H1 (cell line): ENCODE measurements at regions not wholly inside any gene's neighbourhood (a gene's known extent, or its start where the extent isn't known, plus 50 kb on each side); places are given as distances from the start of the nearest gene placed in this dataset.

Source experiments
- CHD7 ChIP-seq: fragments of 300-600 bp; sonication (generic); IDR thresholded peaks from 2 replicates; pipeline ENCODE4 v1.7.1; 2012; ENCODE audit warnings: low read length, moderate library complexity, mild to moderate bottlenecking, inconsistent platforms; ENCODE audit not compliant: insufficient replicate concordance
- E2F6 ChIP-seq: IDR thresholded peaks from 2 replicates; pipeline ENCODE4 v1.6.1; 2012; ENCODE audit warnings: inconsistent platforms
- EZH2 ChIP-seq: fragments of 200-600 bp; sonication (generic); IDR thresholded peaks from 2 replicates; pipeline ENCODE4 v1.7.1; 2012; ENCODE audit warnings: low read depth, mild to moderate bottlenecking, moderate library complexity, low read length, inconsistent platforms; ENCODE audit not compliant: severe bottlenecking
- RAD21 ChIP-seq, 2 experiments: IDR thresholded peaks in 1 of 2; conservative IDR thresholded peaks in 1 of 2; 2 replicates each; pipeline ENCODE4 v1.6.1; 2011; ENCODE audit warnings: low read depth in 2 of 2, low read length in 2 of 2, improper control_type of control experiment in 1 of 2, inconsistent platforms in 1 of 2, mild to moderate bottlenecking in 1 of 2, moderate library complexity in 1 of 2
- RBBP5 ChIP-seq: IDR thresholded peaks from 2 replicates; pipeline ENCODE4 v1.7.1; 2012; ENCODE audit warnings: low read depth, mild to moderate bottlenecking, inconsistent platforms, low read length, moderate library complexity, borderline replicate concordance
- RXRA ChIP-seq: IDR thresholded peaks from 2 replicates; pipeline ENCODE4 v1.6.1; 2011; ENCODE audit warnings: low read depth, mild to moderate bottlenecking, low read length, moderate library complexity; ENCODE audit not compliant: insufficient read depth
- SP1 ChIP-seq: IDR thresholded peaks from 2 replicates; pipeline ENCODE4 v1.6.1; 2011; ENCODE audit warnings: low read depth, low read length
- ZNF274 ChIP-seq: IDR thresholded peaks from 2 replicates; pipeline ENCODE4 v1.7.0; 2012; ENCODE audit warnings: low read length, borderline replicate concordance; ENCODE audit errors: extremely low read depth

- TF ChIP-seq CHD7 (no peak), E2F6 (no peak), ZNF274 (no peak), RAD21 (IDR thresholded peaks at IDR 0.05 in 1 of 2, conservative IDR thresholded peaks at IDR 0.05 in 1 of 2; ENCODE audit: low read depth in 2 of 2, low read length in 2 of 2) (no peak), RBBP5 (no peak), SP1 (no peak), EZH2 (no peak), RXRA (no peak)
These were observed 77.7 kb upstream of the MED13L start (continued) for GRCh38 chr12:116354950-116355783.
